GM12878 (cell line): ENCODE measurements at regions not wholly inside any gene's neighbourhood (a gene's known extent, or its start where the extent isn't known, plus 50 kb on each side); places are given as distances from the start of the nearest gene placed in this dataset.

ENCODE experiments used
- CBFB ChIP-seq: IDR thresholded peaks from 2 replicates; pipeline ENCODE4 v1.6.1; 2016; ENCODE audit warnings: antibody characterized with exemption, low read depth
- CHD2 ChIP-seq: IDR thresholded peaks from 2 replicates; pipeline ENCODE4 v1.6.1; 2011; ENCODE audit warnings: low read depth, low read length, improper control_type of control experiment, borderline replicate concordance
- CTCF ChIP-seq, 3 experiments: IDR thresholded peaks in 2 of 3; conservative IDR thresholded peaks in 1 of 3; 2 replicates each; pipeline ENCODE4 v1.5.1; 2011; ENCODE audit warnings: low read depth in 3 of 3, low read length in 3 of 3, mild to moderate bottlenecking in 3 of 3, control low read depth in 2 of 3, moderate library complexity in 2 of 3, inconsistent platforms in 1 of 3, mixed read lengths in 1 of 3; ENCODE audit not compliant: control insufficient read depth in 2 of 3, insufficient read depth in 1 of 3; ENCODE audit errors: extremely low read depth in 1 of 3
- HDAC6 ChIP-seq: fragments of 200-600 bp; sonication (generic); IDR thresholded peaks from one replicate; pipeline ENCODE4 v1.8.0; 2017; ENCODE audit warnings: antibody characterized with exemption; ENCODE audit not compliant: unreplicated experiment
- JUNB ChIP-seq: IDR thresholded peaks from 2 replicates; pipeline ENCODE4 v1.6.1; 2016; ENCODE audit warnings: antibody characterized with exemption, mild to moderate bottlenecking
- MAX ChIP-seq: IDR thresholded peaks from 2 replicates; pipeline ENCODE4 v1.6.1; 2012; ENCODE audit warnings: low read depth, low read length, improper control_type of control experiment
- ZNF217 ChIP-seq: fragments of 450-650 bp; IDR thresholded peaks from 2 replicates; pipeline ENCODE4 v1.6.1; 2017; ENCODE audit warnings: antibody characterized with exemption, mild to moderate bottlenecking

GRCh38 chr10:4733150-4733842 is 92.7 kb upstream of the AKR1E2 start:
- TF ChIP-seq CTCF (IDR thresholded peaks at IDR 0.05 in 2 of 3, conservative IDR thresholded peaks at IDR 0.05 in 1 of 3; ENCODE audit: control insufficient read depth in 2 of 3, extremely low read depth in 1 of 3, insufficient read depth in 1 of 3, low read depth in 3 of 3, low read length in 3 of 3) (no peak), ZNF217 (no peak), JUNB (no peak), CBFB (no peak), MAX (no peak), CHD2 (no peak), HDAC6 (no peak)
